Vagina (tissue), 2 donors: ENCODE measurements at regions not wholly inside any gene's neighbourhood (a gene's known extent, or its start where the extent isn't known, plus 50 kb on each side); places are given as distances from the start of the nearest gene placed in this dataset.

Source experiments
- POLR2A ChIP-seq, 2 donors: fragments of 450-650 bp; IDR thresholded peaks; one replicate each; pipeline ENCODE4 v1.6.1; 2017; ENCODE audit warnings: antibody characterized with exemption in 2 of 2, mild to moderate bottlenecking in 2 of 2, moderate library complexity in 2 of 2
- TF ChIP-seq, protein P1 (sequence below), 3 experiments: fragments of 450-650 bp in 2 of 3; fragments of 200-600 bp in 1 of 3; sonication (generic) in 1 of 3; IDR thresholded peaks; one replicate each; pipeline ENCODE4 v1.5.1; 2017 to 2019; ENCODE audit warnings: antibody characterized with exemption in 3 of 3, mild to moderate bottlenecking in 2 of 3, moderate library complexity in 2 of 3

DNA sequence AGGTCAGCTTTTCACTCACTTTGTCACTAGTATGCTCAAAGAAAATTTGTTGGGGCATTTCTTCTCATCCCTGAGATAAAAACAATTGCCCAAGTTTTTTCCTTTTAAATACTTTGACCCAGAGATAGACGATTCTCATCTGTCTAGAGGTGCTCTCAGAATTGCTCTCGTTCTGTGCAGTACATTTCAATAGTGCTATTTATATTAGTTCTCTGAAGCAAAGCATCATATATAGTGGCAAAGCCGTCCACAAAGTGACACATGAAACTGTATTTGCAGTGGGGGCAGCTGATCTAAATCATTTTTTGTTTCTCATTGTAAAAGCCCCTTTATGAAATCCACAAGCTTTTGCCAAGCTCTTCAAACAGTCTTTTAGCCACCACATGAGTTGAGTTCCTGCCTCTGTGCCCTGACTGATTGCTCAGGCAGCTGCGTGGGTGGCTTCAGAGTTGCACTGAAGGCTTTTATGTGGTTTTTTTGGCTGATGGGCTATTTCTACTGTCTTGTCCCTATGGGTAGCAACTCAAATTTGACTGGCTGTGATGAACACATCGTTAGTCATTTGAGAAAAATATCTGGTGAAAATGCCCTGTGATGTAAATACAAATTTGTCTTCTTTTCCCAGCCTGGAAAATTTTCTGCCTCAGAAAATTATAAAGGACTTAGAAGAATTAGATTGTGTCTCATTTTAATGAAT, 119.1 kb upstream of the OTUD4 start:
- TF ChIP-seq, protein P1, sequence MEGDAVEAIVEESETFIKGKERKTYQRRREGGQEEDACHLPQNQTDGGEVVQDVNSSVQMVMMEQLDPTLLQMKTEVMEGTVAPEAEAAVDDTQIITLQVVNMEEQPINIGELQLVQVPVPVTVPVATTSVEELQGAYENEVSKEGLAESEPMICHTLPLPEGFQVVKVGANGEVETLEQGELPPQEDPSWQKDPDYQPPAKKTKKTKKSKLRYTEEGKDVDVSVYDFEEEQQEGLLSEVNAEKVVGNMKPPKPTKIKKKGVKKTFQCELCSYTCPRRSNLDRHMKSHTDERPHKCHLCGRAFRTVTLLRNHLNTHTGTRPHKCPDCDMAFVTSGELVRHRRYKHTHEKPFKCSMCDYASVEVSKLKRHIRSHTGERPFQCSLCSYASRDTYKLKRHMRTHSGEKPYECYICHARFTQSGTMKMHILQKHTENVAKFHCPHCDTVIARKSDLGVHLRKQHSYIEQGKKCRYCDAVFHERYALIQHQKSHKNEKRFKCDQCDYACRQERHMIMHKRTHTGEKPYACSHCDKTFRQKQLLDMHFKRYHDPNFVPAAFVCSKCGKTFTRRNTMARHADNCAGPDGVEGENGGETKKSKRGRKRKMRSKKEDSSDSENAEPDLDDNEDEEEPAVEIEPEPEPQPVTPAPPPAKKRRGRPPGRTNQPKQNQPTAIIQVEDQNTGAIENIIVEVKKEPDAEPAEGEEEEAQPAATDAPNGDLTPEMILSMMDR (IDR thresholded peaks at IDR 0.05), result no peak
- TF ChIP-seq POLR2A (IDR thresholded peaks at IDR 0.05), result no peak
